ENCODE measurements at regions not wholly inside any gene's neighbourhood (a gene's known extent, or its start where the extent isn't known, plus 50 kb on each side); places are given as distances from the start of the nearest gene placed in this dataset.

DNA sequence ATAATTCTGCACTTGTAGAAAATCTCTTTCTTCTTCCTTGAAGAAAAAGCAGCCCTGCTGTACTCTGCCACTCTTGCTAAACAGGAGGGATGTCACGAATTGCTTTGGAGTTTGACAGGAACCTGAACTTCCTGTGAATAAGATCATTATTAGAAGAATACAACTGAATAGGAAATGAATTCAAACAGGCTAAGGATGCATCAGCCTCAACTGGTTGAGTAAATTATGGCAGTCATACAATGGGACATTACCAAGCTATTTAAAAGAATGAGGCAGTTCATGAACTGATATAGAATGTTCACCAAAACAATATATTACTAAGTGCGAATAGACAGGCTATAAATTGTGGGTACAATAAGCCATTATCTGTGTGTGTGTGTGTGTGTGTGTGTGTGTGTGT lies 97.1 kb upstream of the DOCK1 start:
- intact Hi-C loops (cut with micrococcal nuclease) = no loop called here
- H3K4me1 Mint-ChIP-seq = no peaks in the 10 kb centered on the region
- H3K79me2 ChIP-seq (ENCODE audit: control insufficient read depth, insufficient read depth, low read length) = no peaks in the 10 kb centered on the region
- no peaks in the 10 kb centered on the region for H4K20me1 ChIP-seq (ENCODE audit: control insufficient read depth, insufficient read depth, low read length, poor library complexity, severe bottlenecking)
- H3K4me2 ChIP-seq (replicated peaks; ENCODE audit: low read depth, low read length, poor library complexity, severe bottlenecking) = no peak overlapping the region
- no peaks in the 10 kb centered on the region for H3K9me3 ChIP-seq (ENCODE audit: control extremely low read depth in 1 of 3, control insufficient read depth in 2 of 3, insufficient read depth in 1 of 3, low read length in 2 of 3)
- H3K4me1 ChIP-seq (ENCODE audit: control insufficient read depth in 2 of 2, insufficient read depth in 2 of 2, low read length in 2 of 2) = no peaks in the 10 kb centered on the region
- H3K27ac ChIP-seq (ENCODE audit: low read length in 2 of 2) = no peak overlapping the region
- ATAC-seq (ENCODE audit: low read depth) (no peak), DNase-seq (no peak)
- no peak overlapping the region for H3K4me3 Mint-ChIP-seq
- no CpG with 5 or more reads among the region's 2 CpGs for WGBS (ENCODE audit: insufficient coverage)
- no peak overlapping the region for H3K27ac Mint-ChIP-seq
- no peak overlapping the region for H2AFZ ChIP-seq (ENCODE audit: insufficient read depth, low read depth, low read length, poor library complexity, severe bottlenecking)
- no peaks in the 10 kb centered on the region for H3K27me3 Mint-ChIP-seq
- TF ChIP-seq EZH2 (IDR thresholded peaks at IDR 0.05; ENCODE audit: borderline replicate concordance, insufficient read depth, low read depth, low read length, poor library complexity, severe bottlenecking) = no peak
- TF ChIP-seq, protein P1, sequence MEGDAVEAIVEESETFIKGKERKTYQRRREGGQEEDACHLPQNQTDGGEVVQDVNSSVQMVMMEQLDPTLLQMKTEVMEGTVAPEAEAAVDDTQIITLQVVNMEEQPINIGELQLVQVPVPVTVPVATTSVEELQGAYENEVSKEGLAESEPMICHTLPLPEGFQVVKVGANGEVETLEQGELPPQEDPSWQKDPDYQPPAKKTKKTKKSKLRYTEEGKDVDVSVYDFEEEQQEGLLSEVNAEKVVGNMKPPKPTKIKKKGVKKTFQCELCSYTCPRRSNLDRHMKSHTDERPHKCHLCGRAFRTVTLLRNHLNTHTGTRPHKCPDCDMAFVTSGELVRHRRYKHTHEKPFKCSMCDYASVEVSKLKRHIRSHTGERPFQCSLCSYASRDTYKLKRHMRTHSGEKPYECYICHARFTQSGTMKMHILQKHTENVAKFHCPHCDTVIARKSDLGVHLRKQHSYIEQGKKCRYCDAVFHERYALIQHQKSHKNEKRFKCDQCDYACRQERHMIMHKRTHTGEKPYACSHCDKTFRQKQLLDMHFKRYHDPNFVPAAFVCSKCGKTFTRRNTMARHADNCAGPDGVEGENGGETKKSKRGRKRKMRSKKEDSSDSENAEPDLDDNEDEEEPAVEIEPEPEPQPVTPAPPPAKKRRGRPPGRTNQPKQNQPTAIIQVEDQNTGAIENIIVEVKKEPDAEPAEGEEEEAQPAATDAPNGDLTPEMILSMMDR (IDR thresholded peaks at IDR 0.05) = no peak
- no peaks in the 10 kb centered on the region for H3K36me3 ChIP-seq (replicated peaks in 1 of 2; ENCODE audit: control extremely low read depth in 1 of 2, control insufficient read depth in 1 of 2, extremely low read depth in 1 of 2, insufficient read depth in 2 of 2, low read length in 1 of 2)
- H3K9me3 Mint-ChIP-seq (ENCODE audit: insufficient read depth) = peaks cover 4% of the 10 kb centered on the region
- POLR2A ChIA-PET = no interaction called here
- H3K4me3 ChIP-seq (ENCODE audit: control extremely low read depth in 1 of 5, extremely low read depth in 1 of 5, insufficient read depth in 1 of 5, low read depth in 2 of 5, low read length in 4 of 5) = no peak overlapping the region
- H3K9ac ChIP-seq (ENCODE audit: low read length) = no peak overlapping the region
- CTCF ChIA-PET = no interaction called here
- no peaks in the 10 kb centered on the region for H3K27me3 ChIP-seq (replicated peaks in 1 of 4; ENCODE audit: control extremely low read depth in 1 of 4, control insufficient read depth in 3 of 4, insufficient read depth in 4 of 4, low read length in 3 of 4)

DNA sequence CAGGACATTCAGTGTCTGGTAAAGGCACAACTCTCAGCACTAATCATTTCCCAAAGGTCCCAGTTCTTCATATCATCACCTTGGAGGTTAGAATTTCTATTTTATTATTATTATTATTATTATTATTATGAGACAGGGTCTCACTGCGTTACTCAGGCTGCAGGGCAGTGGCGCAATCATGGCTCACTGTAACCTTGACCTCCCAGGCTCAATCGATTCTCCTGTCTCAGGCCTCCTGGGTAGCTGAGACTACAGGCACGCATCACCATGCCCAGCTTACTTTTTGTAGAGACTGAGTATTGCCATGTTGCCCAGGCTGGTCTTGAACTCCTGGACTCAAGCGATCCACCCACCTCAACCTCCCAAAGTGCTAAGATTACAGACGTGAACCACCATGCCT lies 91.8 kb upstream of the DOCK1 start:
- H3K27ac ChIP-seq (ENCODE audit: low read length in 2 of 2) = no peak overlapping the region
- no peaks in the 10 kb centered on the region for H3K36me3 ChIP-seq (replicated peaks in 1 of 2; ENCODE audit: control extremely low read depth in 1 of 2, control insufficient read depth in 1 of 2, extremely low read depth in 1 of 2, insufficient read depth in 2 of 2, low read length in 1 of 2)
- no peaks in the 10 kb centered on the region for H3K27me3 ChIP-seq (replicated peaks in 1 of 4; ENCODE audit: control extremely low read depth in 1 of 4, control insufficient read depth in 3 of 4, insufficient read depth in 4 of 4, low read length in 3 of 4)
- ChIA-PET CTCF (no interaction called here), POLR2A (no interaction called here)
- H3K27ac Mint-ChIP-seq = no peak overlapping the region
- H3K9me3 ChIP-seq (ENCODE audit: control extremely low read depth in 1 of 3, control insufficient read depth in 2 of 3, insufficient read depth in 1 of 3, low read length in 2 of 3) = no peaks in the 10 kb centered on the region
- no peak overlapping the region for H3K4me3 ChIP-seq (ENCODE audit: control extremely low read depth in 1 of 5, extremely low read depth in 1 of 5, insufficient read depth in 1 of 5, low read depth in 2 of 5, low read length in 4 of 5)
- no peak overlapping the region for H3K4me3 Mint-ChIP-seq
- peaks cover 4% of the 10 kb centered on the region for H3K9me3 Mint-ChIP-seq (ENCODE audit: insufficient read depth)
- H3K27me3 Mint-ChIP-seq = no peaks in the 10 kb centered on the region
- WGBS (ENCODE audit: insufficient coverage) = 91% methylated on average over 5 of the region's 6 CpGs
- no peak overlapping the region for H2AFZ ChIP-seq (ENCODE audit: insufficient read depth, low read depth, low read length, poor library complexity, severe bottlenecking)
- ATAC-seq (ENCODE audit: low read depth) (no peak), DNase-seq (no peak)
- TF ChIP-seq, protein P1 (IDR thresholded peaks at IDR 0.05) = no peak
- TF ChIP-seq EZH2 (IDR thresholded peaks at IDR 0.05; ENCODE audit: borderline replicate concordance, insufficient read depth, low read depth, low read length, poor library complexity, severe bottlenecking) = no peak
- intact Hi-C loops (cut with micrococcal nuclease) = no loop called here
- no peaks in the 10 kb centered on the region for H3K4me1 ChIP-seq (ENCODE audit: control insufficient read depth in 2 of 2, insufficient read depth in 2 of 2, low read length in 2 of 2)
- no peaks in the 10 kb centered on the region for H3K79me2 ChIP-seq (ENCODE audit: control insufficient read depth, insufficient read depth, low read length)
- H3K4me1 Mint-ChIP-seq = no peaks in the 10 kb centered on the region
- H3K4me2 ChIP-seq (replicated peaks; ENCODE audit: low read depth, low read length, poor library complexity, severe bottlenecking) = no peak overlapping the region
- no peaks in the 10 kb centered on the region for H4K20me1 ChIP-seq (ENCODE audit: control insufficient read depth, insufficient read depth, low read length, poor library complexity, severe bottlenecking)
- no peak overlapping the region for H3K9ac ChIP-seq (ENCODE audit: low read length)
